BJ (cell line): ENCODE measurements at regions not wholly inside any gene's neighbourhood (a gene's known extent, or its start where the extent isn't known, plus 50 kb on each side); places are given as distances from the start of the nearest gene placed in this dataset.

Experiments
- CTCF ChIA-PET: fragments of 350-600 bp; formaldehyde crosslinking; extraction: SDS; loops from one replicate; lab custom pipeline; 2021; ENCODE audit warnings: antibody characterized with exemption, inconsistent platforms; lab: Yijun Ruan, JAX
- POLR2A ChIA-PET: fragments of 300-600 bp; sonication (Branson Sonifier 250); formaldehyde crosslinking; extraction: SDS; loops from one replicate; lab custom pipeline; 2021; ENCODE audit warnings: antibody characterized with exemption; lab: Charles Lee
- DNase-seq: peaks from one replicate; pipeline ENCODE4 v3.0.0-alpha.2; 2011; ENCODE audit warnings: low read depth
- H3K27me3 ChIP-seq: 2 replicates; pipeline ENCODE4 v1.6.0; 2011; ENCODE audit warnings: low read length; ENCODE audit not compliant: control insufficient read depth, insufficient read depth
- H3K36me3 ChIP-seq: 2 replicates; pipeline ENCODE4 v1.5.1; 2011; ENCODE audit warnings: low read length; ENCODE audit not compliant: control insufficient read depth, insufficient read depth
- H3K4me3 ChIP-seq: 2 replicates; pipeline ENCODE4 v1.5.1; 2011; ENCODE audit warnings: low read depth, mild to moderate bottlenecking, control low read depth, low read length
- CTCF ChIP-seq: IDR thresholded peaks from 2 replicates; pipeline ENCODE4 v1.5.1; 2011; ENCODE audit warnings: low read depth, mild to moderate bottlenecking, control low read depth, inconsistent platforms, low read length, moderate library complexity; ENCODE audit not compliant: insufficient read depth

GRCh38 chr1:4328402-4329071 is 325.9 kb upstream of the AJAP1 start:
- DNase-seq: no peak
- TF ChIP-seq CTCF: no peak
- Histone ChIP-seq H3K36me3 (no peaks in the 10 kb centered on the region), H3K27me3 (no peaks in the 10 kb centered on the region), H3K4me3 (no peak overlapping the region)
- ChIA-PET CTCF (no interaction called here), POLR2A (no interaction called here)

- CTCF ChIA-PET: no interaction called here
- no peak for TF ChIP-seq CTCF
- DNase-seq: no peak
- H3K4me3 ChIP-seq: no peak overlapping the region
- H3K27me3 ChIP-seq: no peaks in the 10 kb centered on the region
- H3K36me3 ChIP-seq: no peaks in the 10 kb centered on the region
- POLR2A ChIA-PET: no interaction called here
Measured at GRCh38 chr1:4330805-4331766, 323.3 kb upstream of the AJAP1 start.

- ChIA-PET CTCF (no interaction called here), POLR2A (no interaction called here)
- TF ChIP-seq CTCF: no peak
Measured at GRCh38 chr1:4331767-4332163, 322.6 kb upstream of the AJAP1 start.

GRCh38 chr1:4336507-4336906 is 317.9 kb upstream of the AJAP1 start:
- Histone ChIP-seq H3K4me3 (no peak overlapping the region), H3K27me3 (no peaks in the 10 kb centered on the region), H3K36me3 (no peaks in the 10 kb centered on the region)
- ChIA-PET CTCF (no interaction called here), POLR2A (no interaction called here)
- DNase-seq: no peak
- TF ChIP-seq CTCF: no peak

More at GRCh38 chr1:4331767-4332163, 322.6 kb upstream of the AJAP1 start:
- H3K4me3 ChIP-seq: no peak overlapping the region
- no peaks in the 10 kb centered on the region for H3K36me3 ChIP-seq
- H3K27me3 ChIP-seq: no peaks in the 10 kb centered on the region
- DNase-seq: no peak

GRCh38 chr1:4341421-4341820 is 313.0 kb upstream of the AJAP1 start:
- Histone ChIP-seq H3K4me3 (no peak overlapping the region), H3K36me3 (no peaks in the 10 kb centered on the region), H3K27me3 (no peaks in the 10 kb centered on the region)
- ChIA-PET CTCF (no interaction called here), POLR2A (no interaction called here)
- TF ChIP-seq CTCF: no peak
- no peak for DNase-seq
